RWPE1 (cell line): ENCODE measurements at regions not wholly inside any gene's neighbourhood (a gene's known extent, or its start where the extent isn't known, plus 50 kb on each side); places are given as distances from the start of the nearest gene placed in this dataset.

Experiments
- CTCF ChIA-PET: fragments of 350-600 bp; sonication (Branson Sonifier 250); formaldehyde crosslinking; extraction: SDS; loops from one replicate; lab custom pipeline; 2021; lab: Yijun Ruan, JAX
- POLR2A ChIA-PET: fragments of 400-600 bp; formaldehyde crosslinking; extraction: SDS; loops from one replicate; lab custom pipeline; 2020; ENCODE audit warnings: antibody characterized with exemption; ENCODE audit not compliant: low non-redundant PET; lab: Yijun Ruan, JAX
- DNase-seq: peaks from one replicate; pipeline ENCODE4 v3.0.0; 2012; ENCODE audit warnings: low spot score
- H3K27ac ChIP-seq: fragments of 450-650 bp; 2 replicates; pipeline ENCODE4 v1.5.1; 2017
- TF ChIP-seq, protein P1 (sequence below): fragments of 450-650 bp; conservative IDR thresholded peaks from 2 replicates; pipeline ENCODE4 v1.5.1; 2017; ENCODE audit warnings: low read depth, mild to moderate bottlenecking

DNA sequence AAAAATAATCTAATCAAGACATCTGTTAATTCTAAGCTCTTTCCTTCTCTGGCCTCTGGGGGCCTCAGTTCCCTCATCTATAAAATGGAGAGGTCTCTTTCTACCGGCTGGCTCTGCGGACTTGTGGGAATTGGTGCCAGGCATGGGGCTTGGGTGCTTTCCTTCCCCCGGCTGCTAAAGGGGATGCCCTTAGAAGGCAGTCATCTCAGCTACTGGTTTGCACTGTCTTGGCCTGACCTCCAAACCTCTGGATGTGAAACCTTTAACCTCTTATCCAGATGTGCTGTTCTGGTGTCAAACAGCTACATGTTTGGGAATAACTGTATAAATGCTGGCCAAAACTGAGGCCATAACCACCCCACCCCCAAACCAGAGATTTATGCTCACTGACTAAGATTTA, 320.0 kb downstream of the RPS24 start:
- no peak overlapping the region for H3K27ac ChIP-seq
- POLR2A ChIA-PET: no interaction called here
- CTCF ChIA-PET: interaction anchor here (0.6 to 1.0 kb wide), 3 partner anchors 25 to 372 kb away, joined by 3 to 4 read pairs (median 4); no protein-coding TSS in a partner anchor
- no peak for DNase-seq
- TF ChIP-seq, protein P1, sequence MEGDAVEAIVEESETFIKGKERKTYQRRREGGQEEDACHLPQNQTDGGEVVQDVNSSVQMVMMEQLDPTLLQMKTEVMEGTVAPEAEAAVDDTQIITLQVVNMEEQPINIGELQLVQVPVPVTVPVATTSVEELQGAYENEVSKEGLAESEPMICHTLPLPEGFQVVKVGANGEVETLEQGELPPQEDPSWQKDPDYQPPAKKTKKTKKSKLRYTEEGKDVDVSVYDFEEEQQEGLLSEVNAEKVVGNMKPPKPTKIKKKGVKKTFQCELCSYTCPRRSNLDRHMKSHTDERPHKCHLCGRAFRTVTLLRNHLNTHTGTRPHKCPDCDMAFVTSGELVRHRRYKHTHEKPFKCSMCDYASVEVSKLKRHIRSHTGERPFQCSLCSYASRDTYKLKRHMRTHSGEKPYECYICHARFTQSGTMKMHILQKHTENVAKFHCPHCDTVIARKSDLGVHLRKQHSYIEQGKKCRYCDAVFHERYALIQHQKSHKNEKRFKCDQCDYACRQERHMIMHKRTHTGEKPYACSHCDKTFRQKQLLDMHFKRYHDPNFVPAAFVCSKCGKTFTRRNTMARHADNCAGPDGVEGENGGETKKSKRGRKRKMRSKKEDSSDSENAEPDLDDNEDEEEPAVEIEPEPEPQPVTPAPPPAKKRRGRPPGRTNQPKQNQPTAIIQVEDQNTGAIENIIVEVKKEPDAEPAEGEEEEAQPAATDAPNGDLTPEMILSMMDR: no peak

- H3K27ac ChIP-seq: no peak overlapping the region
- TF ChIP-seq, protein P1: no peak
- CTCF ChIA-PET: interaction anchor here (0.6 to 1.0 kb wide), 2 partner anchors 25 to 184 kb away, joined by 4 read pairs; no protein-coding TSS in a partner anchor
- POLR2A ChIA-PET: no interaction called here
- no peak for DNase-seq
Measured at GRCh38 chr10:78354101-78354500, 320.4 kb downstream of the RPS24 start.

GRCh38 chr10:78356291-78356900, 322.7 kb downstream of the RPS24 start:
- CTCF ChIA-PET: no interaction called here
- no peak for DNase-seq
- POLR2A ChIA-PET: no interaction called here
- no peak overlapping the region for H3K27ac ChIP-seq
- TF ChIP-seq, protein P1: no peak

DNA sequence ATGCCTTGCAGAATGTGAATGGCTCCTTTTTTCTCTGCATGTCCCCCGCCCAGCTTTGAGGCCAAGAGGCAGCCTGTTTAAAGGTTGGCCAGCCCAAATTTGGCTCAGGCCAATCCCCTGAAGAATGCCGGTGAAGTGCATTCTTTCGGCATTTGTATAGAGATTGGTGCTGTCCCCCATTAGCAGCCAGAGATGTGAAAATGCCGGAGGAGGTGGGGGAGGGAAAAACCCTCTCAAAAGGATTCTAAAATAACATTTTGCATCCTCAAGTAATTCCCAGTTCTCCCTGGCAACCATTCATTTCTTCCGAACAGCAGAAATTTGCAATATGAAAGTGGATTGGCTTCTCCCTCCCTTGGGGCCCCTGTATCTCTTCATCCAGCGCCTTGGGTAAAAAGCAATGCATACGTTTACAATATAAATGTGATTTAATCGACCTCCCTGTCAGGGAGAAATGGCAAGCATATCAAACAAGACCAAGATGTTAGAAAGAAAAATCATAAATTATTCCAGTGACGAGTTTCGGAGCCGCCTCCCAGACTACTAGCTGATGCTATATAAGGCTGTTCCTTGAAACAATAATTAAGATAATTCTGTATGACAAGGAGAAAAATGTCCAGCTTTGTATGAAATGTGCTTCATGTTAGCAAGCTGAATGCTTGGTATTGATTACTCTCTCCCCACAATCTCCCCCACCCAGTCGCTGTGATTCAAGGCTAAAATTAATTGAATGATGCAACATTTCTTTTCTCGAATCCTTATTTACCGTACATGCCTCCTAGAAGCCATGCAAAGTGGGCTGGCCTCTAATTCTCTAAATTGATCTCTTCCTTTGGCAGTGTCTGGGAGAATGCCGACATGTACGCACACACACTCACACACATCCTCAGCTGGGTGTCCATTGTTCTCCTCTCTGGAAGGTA, 323.7 kb downstream of the RPS24 start:
- POLR2A ChIA-PET: no interaction called here
- CTCF ChIA-PET: no interaction called here
- H3K27ac ChIP-seq: no peak overlapping the region
- TF ChIP-seq, protein P1: no peak
- no peak for DNase-seq

- no peak for DNase-seq
Measured at GRCh38 chr10:78358351-78358750, 324.7 kb downstream of the RPS24 start.

GRCh38 chr10:78358982-78359381, 325.3 kb downstream of the RPS24 start:
- no peak for DNase-seq
- TF ChIP-seq, protein P1: no peak
- ChIA-PET CTCF (no interaction called here), POLR2A (no interaction called here)
- H3K27ac ChIP-seq: no peak overlapping the region

More at GRCh38 chr10:78358351-78358750, 324.7 kb downstream of the RPS24 start:
- TF ChIP-seq, protein P1: no peak
- H3K27ac ChIP-seq: no peak overlapping the region
- ChIA-PET CTCF (no interaction called here), POLR2A (no interaction called here)
